ENCODE measurements at regions not wholly inside any gene's neighbourhood (a gene's known extent, or its start where the extent isn't known, plus 50 kb on each side); places are given as distances from the start of the nearest gene placed in this dataset.

- DNase-seq (ENCODE audit: low spot score) = no peak
- Histone ChIP-seq H3K36me3 (no peaks in the 10 kb centered on the region), H3K9me3 (ENCODE audit: low read depth) (no peaks in the 10 kb centered on the region), H3K4me2 (no peak overlapping the region), H3K27me3 (no peaks in the 10 kb centered on the region), H3K4me3 (no peak overlapping the region), H3K4me1 (no peaks in the 10 kb centered on the region), H3K9ac (no peak overlapping the region), H3F3A (ENCODE audit: low read depth) (no peaks in the 10 kb centered on the region), H3K27ac (no peak overlapping the region), H3K79me2 (ENCODE audit: low read depth) (no peaks in the 10 kb centered on the region), H4K20me1 (ENCODE audit: low read depth) (no peaks in the 10 kb centered on the region), H2AFZ (replicated peaks) (no peak overlapping the region)
- peaks cover 6% of the 10 kb centered on the region for H3K27me3 Mint-ChIP-seq (ENCODE audit: insufficient read depth, low read depth)
- H3K4me1 Mint-ChIP-seq = no peaks in the 10 kb centered on the region
- H3K36me3 Mint-ChIP-seq = no peaks in the 10 kb centered on the region
- no peak for TF ChIP-seq CTCF (IDR thresholded peaks at IDR 0.05)
- TF ChIP-seq EZH2phosphoT487 (IDR thresholded peaks at IDR 0.05) = no peak
- no peak overlapping the region for H3K4me3 Mint-ChIP-seq
- peak overlapping the region; percentile 44 for H3K27ac Mint-ChIP-seq
- H3K9me3 Mint-ChIP-seq = peaks cover 2% of the 10 kb centered on the region
Observed at GRCh38 chr14:94844593-94845152, 74.8 kb upstream of the GSC start.

- no peaks in the 10 kb centered on the region for H3K27me3 ChIP-seq
- H3F3A ChIP-seq (ENCODE audit: low read depth) = no peaks in the 10 kb centered on the region
- H3K4me2 ChIP-seq = no peak overlapping the region
- H2AFZ ChIP-seq (replicated peaks) = no peak overlapping the region
- H3K36me3 ChIP-seq = no peaks in the 10 kb centered on the region
- no peak for DNase-seq (ENCODE audit: low spot score)
- H3K9ac ChIP-seq = no peak overlapping the region
- Mint-ChIP-seq H3K4me3 (no peak overlapping the region), H3K9me3 (peaks cover 2% of the 10 kb centered on the region), H3K36me3 (no peaks in the 10 kb centered on the region), H3K27me3 (ENCODE audit: insufficient read depth, low read depth) (no peaks in the 10 kb centered on the region), H3K4me1 (no peaks in the 10 kb centered on the region), H3K27ac (no peak overlapping the region)
- no peaks in the 10 kb centered on the region for H4K20me1 ChIP-seq (ENCODE audit: low read depth)
- TF ChIP-seq EZH2 (IDR thresholded peaks at IDR 0.05) (no peak), CTCF (IDR thresholded peaks at IDR 0.05) (no peak), EZH2phosphoT487 (IDR thresholded peaks at IDR 0.05) (no peak)
- no peaks in the 10 kb centered on the region for H3K79me2 ChIP-seq (ENCODE audit: low read depth)
- H3K4me3 ChIP-seq = no peak overlapping the region
- no peak overlapping the region for H3K27ac ChIP-seq
- no peaks in the 10 kb centered on the region for H3K9me3 ChIP-seq (ENCODE audit: low read depth)
- no peaks in the 10 kb centered on the region for H3K4me1 ChIP-seq
Observed at GRCh38 chr14:94840467-94840866, 70.6 kb upstream of the GSC start.

- no peak overlapping the region for H3K9ac ChIP-seq
- DNase-seq (ENCODE audit: low spot score) = no peak
- no peaks in the 10 kb centered on the region for H4K20me1 ChIP-seq (ENCODE audit: low read depth)
- no peaks in the 10 kb centered on the region for H3K4me1 ChIP-seq
- peaks cover 2% of the 10 kb centered on the region for H3K9me3 Mint-ChIP-seq
- TF ChIP-seq EZH2 (IDR thresholded peaks at IDR 0.05) (no peak), CTCF (IDR thresholded peaks at IDR 0.05) (no peak), EZH2phosphoT487 (IDR thresholded peaks at IDR 0.05) (no peak)
- H3K4me3 Mint-ChIP-seq = no peak overlapping the region
- no peak overlapping the region for H3K4me2 ChIP-seq
- no peaks in the 10 kb centered on the region for H3K9me3 ChIP-seq (ENCODE audit: low read depth)
- no peak overlapping the region for H3K27ac Mint-ChIP-seq
- H3K79me2 ChIP-seq (ENCODE audit: low read depth) = no peaks in the 10 kb centered on the region
- no peaks in the 10 kb centered on the region for H3K27me3 ChIP-seq
- no peak overlapping the region for H3K27ac ChIP-seq
- no peaks in the 10 kb centered on the region for H3K27me3 Mint-ChIP-seq (ENCODE audit: insufficient read depth, low read depth)
- H3F3A ChIP-seq (ENCODE audit: low read depth) = no peaks in the 10 kb centered on the region
- H3K36me3 ChIP-seq = no peaks in the 10 kb centered on the region
- H3K4me1 Mint-ChIP-seq = no peaks in the 10 kb centered on the region
- H3K36me3 Mint-ChIP-seq = no peaks in the 10 kb centered on the region
- no peak overlapping the region for H3K4me3 ChIP-seq
- no peak overlapping the region for H2AFZ ChIP-seq (replicated peaks)
Observed at GRCh38 chr14:94839348-94839747, 69.4 kb upstream of the GSC start.

Measured in neural progenitor cell (in vitro differentiated cells).